CD14-positive monocyte (primary cell): ENCODE measurements at regions not wholly inside any gene's neighbourhood (a gene's known extent, or its start where the extent isn't known, plus 50 kb on each side); places are given as distances from the start of the nearest gene placed in this dataset.

Source experiments
- DNase-seq, 3 donors: peaks; one replicate each; pipeline ENCODE4 v3.0.0-alpha.2; 2011 to 2022
- H2AFZ ChIP-seq: 2 replicates; pipeline ENCODE4 v1.6.0; 2012; ENCODE audit warnings: mild to moderate bottlenecking, low read depth, low read length, inconsistent platforms; ENCODE audit not compliant: insufficient read depth, poor library complexity, severe bottlenecking
- H3K27ac ChIP-seq, 2 donors: 1 replicate in 1 of 2; 2 replicates in 1 of 2; pipeline ENCODE4 v1.5.1; 2012 to 2013; ENCODE audit warnings: low read length in 2 of 2, control low read depth in 1 of 2, inconsistent platforms in 1 of 2, low read depth in 1 of 2, mild to moderate bottlenecking in 1 of 2
- H3K27me3 ChIP-seq, 2 donors: one replicate each; pipeline versions ENCODE4 v1.6.0 to v1.6.1; 2011 to 2013; ENCODE audit warnings: low read length in 2 of 2; ENCODE audit not compliant: control insufficient read depth in 2 of 2, insufficient read depth in 2 of 2
- H3K36me3 ChIP-seq, 2 donors: replicated peaks in 1 of 2; 1 replicate in 1 of 2; 2 replicates in 1 of 2; pipeline versions ENCODE4 v1.5.1 to v1.6.1; 2012 to 2013; ENCODE audit warnings: low read length in 2 of 2, control low read depth in 1 of 2, inconsistent platforms in 1 of 2, mild to moderate bottlenecking in 1 of 2; ENCODE audit not compliant: insufficient read depth in 2 of 2, control insufficient read depth in 1 of 2
- H3K4me1 ChIP-seq, 2 donors: 1 replicate in 1 of 2; 2 replicates in 1 of 2; pipeline versions ENCODE4 v1.5.1 to v1.6.1; 2012 to 2013; ENCODE audit warnings: low read length in 2 of 2, control low read depth in 1 of 2, inconsistent platforms in 1 of 2, mild to moderate bottlenecking in 1 of 2, moderate library complexity in 1 of 2; ENCODE audit not compliant: insufficient read depth in 2 of 2, control insufficient read depth in 1 of 2
- H3K4me2 ChIP-seq: replicated peaks from 2 replicates; pipeline ENCODE3; 2012; ENCODE audit warnings: low read length, moderate library complexity, mild to moderate bottlenecking; ENCODE audit not compliant: poor library complexity, severe bottlenecking; ENCODE audit errors: extremely low read depth
- H3K4me3 ChIP-seq, 3 experiments: fragments of 200-600 bp in 1 of 3; sonication (generic) in 1 of 3; replicated peaks in 1 of 3; 1 replicate in 2 of 3; 2 replicates in 1 of 3; pipeline ENCODE4 v1.5.1; 2011 to 2013; ENCODE audit warnings: low read length in 3 of 3, mild to moderate bottlenecking in 3 of 3, control low read depth in 2 of 3, low read depth in 2 of 3, inconsistent platforms in 1 of 3, moderate library complexity in 1 of 3
- H3K79me2 ChIP-seq: 2 replicates; pipeline ENCODE4 v1.6.0; 2012; ENCODE audit warnings: mild to moderate bottlenecking, control low read depth, inconsistent platforms, low read length, moderate library complexity; ENCODE audit not compliant: insufficient read depth
- H3K9ac ChIP-seq: 2 replicates; pipeline ENCODE4 v1.6.0; 2017; ENCODE audit warnings: low read length, mild to moderate bottlenecking; ENCODE audit not compliant: insufficient read depth, poor library complexity, severe bottlenecking
- H3K9me3 ChIP-seq, 2 donors: replicated peaks in 1 of 2; 1 replicate in 1 of 2; 2 replicates in 1 of 2; pipeline versions ENCODE4 v1.5.1 to v1.6.1; 2012 to 2013; ENCODE audit warnings: low read length in 2 of 2, control low read depth in 1 of 2; ENCODE audit not compliant: control insufficient read depth in 1 of 2, insufficient read depth in 1 of 2
- H4K20me1 ChIP-seq: 2 replicates; pipeline ENCODE4 v1.6.0; 2012; ENCODE audit warnings: mild to moderate bottlenecking, low read length, control low read depth, moderate library complexity; ENCODE audit not compliant: insufficient read depth
- H3K27ac Mint-ChIP-seq, 7 donors: one replicate each; pipeline ENCODE4 v1.8.0; 2020; ENCODE audit warnings: mild to moderate bottlenecking in 7 of 7, mixed read lengths in 7 of 7, moderate library complexity in 6 of 7, inconsistent platforms in 2 of 7
- H3K27me3 Mint-ChIP-seq, 3 donors: one replicate each; pipeline ENCODE4 v1.8.0; 2021 to 2022; ENCODE audit warnings: low read depth in 3 of 3, mild to moderate bottlenecking in 3 of 3, mixed read lengths in 3 of 3, moderate library complexity in 3 of 3, inconsistent platforms in 1 of 3
- H3K36me3 Mint-ChIP-seq, 2 donors: one replicate each; pipeline ENCODE4 v1.8.0; 2020; ENCODE audit warnings: mixed read lengths in 2 of 2, inconsistent platforms in 1 of 2, mild to moderate bottlenecking in 1 of 2
- H3K4me1 Mint-ChIP-seq: one replicate; pipeline ENCODE4 v1.8.0; 2020; ENCODE audit warnings: mild to moderate bottlenecking, mixed read lengths
- H3K4me3 Mint-ChIP-seq, 2 donors: one replicate each; pipeline ENCODE4 v1.8.0; 2020; ENCODE audit warnings: mild to moderate bottlenecking in 2 of 2, mixed read lengths in 2 of 2, moderate library complexity in 1 of 2
- H3K9me3 Mint-ChIP-seq, 7 donors: one replicate each; pipeline ENCODE4 v1.8.0; 2020 to 2022; ENCODE audit warnings: mixed read lengths in 7 of 7, mild to moderate bottlenecking in 6 of 7, moderate library complexity in 6 of 7, inconsistent platforms in 2 of 7
- WGBS: methylation state at CpG from one replicate; pipeline ENCODE4 v1.1.5; 2013; ENCODE audit warnings: missing lambda C conversion rate; ENCODE audit not compliant: insufficient coverage; 5-methylcytosine and 5-hydroxymethylcytosine counted together
- intact Hi-C, 2 donors: fragments of 100-400 bp; cut with micrococcal nuclease; formaldehyde crosslinking; loops; one replicate each; pipeline versions ENCODE4 v1.15.0 to v1.15.1; 2023
- TF ChIP-seq, protein P1 (sequence below): fragments of 200-600 bp; IDR thresholded peaks from one replicate; pipeline ENCODE4 v1.8.0; 2022; ENCODE audit warnings: antibody characterized with exemption, mild to moderate bottlenecking

DNA sequence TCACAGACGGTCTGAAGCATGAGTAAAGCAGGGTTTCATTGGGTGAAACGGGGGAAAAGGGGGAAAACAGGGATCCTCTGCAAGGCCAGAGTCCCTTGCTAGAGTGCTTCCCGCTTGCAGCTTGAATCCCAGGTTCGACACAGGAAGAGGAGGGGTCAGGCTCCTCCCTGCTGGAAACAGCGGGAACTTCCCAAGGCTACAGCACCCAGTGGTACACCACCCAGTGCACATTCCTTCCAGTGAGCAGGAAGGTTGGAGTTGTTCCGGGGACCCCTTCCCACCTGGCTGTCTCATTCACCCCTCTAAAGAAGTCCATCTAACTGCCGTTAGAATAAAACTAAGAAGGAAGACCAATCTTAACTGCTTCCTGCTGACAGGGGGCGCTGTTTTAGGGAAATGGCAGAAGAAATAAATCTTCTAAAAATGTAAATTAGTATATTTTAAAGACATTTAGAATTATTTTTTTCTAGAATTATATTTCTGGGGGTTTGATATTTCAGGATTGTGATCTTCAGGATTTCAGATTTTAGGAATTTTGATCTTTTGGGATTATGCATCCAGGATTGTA lies 230.9 kb downstream of the RBM43 start:
- H2AFZ ChIP-seq, result no peak overlapping the region
- H3K27ac Mint-ChIP-seq, result no peak overlapping the region

DNA sequence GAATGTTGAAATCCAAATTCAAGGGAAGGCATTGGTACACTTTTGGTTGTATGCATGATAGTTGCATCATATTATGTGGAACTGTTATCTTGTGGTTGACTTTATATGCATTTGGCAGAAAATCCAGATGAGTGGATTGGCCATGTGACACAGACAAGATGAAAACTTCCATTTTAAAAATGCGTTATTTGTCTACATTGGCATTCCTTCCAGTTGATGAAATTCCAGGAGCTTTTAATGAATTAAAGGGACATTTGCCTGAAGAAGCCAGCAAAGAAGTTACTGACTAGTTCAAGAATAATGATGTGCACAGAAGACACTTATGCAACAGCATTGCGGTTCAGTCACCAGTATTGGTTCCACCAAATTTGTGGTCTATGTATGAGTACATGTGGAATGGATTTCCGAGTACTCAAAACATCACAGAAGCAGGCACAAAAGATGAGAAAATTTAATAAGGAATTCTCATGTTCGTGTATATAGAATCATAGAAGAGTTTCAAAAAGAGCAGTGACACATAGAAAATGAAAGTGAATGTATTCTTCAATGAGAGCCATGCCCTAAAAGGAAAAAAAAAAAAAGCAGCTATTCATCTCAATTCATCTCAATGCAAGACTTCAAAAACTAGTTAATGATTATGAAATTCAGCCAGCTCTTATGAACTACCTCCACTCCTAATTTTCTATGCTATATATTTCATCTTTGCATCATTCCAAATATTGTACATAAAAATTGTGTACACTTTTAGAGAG lies 232.1 kb downstream of the RBM43 start:
- Histone ChIP-seq H3K36me3 (no peaks in the 10 kb centered on the region), H3K27me3 (no peaks in the 10 kb centered on the region), H3K4me2 (no peak overlapping the region), H3K4me1 (no peaks in the 10 kb centered on the region), H3K27ac (no peak overlapping the region), H4K20me1 (no peaks in the 10 kb centered on the region), H3K9ac (no peak overlapping the region), H3K79me2 (no peaks in the 10 kb centered on the region), H2AFZ (no peak overlapping the region), H3K9me3 (no peaks in the 10 kb centered on the region), H3K4me3 (no peak overlapping the region)
- TF ChIP-seq, protein P1, sequence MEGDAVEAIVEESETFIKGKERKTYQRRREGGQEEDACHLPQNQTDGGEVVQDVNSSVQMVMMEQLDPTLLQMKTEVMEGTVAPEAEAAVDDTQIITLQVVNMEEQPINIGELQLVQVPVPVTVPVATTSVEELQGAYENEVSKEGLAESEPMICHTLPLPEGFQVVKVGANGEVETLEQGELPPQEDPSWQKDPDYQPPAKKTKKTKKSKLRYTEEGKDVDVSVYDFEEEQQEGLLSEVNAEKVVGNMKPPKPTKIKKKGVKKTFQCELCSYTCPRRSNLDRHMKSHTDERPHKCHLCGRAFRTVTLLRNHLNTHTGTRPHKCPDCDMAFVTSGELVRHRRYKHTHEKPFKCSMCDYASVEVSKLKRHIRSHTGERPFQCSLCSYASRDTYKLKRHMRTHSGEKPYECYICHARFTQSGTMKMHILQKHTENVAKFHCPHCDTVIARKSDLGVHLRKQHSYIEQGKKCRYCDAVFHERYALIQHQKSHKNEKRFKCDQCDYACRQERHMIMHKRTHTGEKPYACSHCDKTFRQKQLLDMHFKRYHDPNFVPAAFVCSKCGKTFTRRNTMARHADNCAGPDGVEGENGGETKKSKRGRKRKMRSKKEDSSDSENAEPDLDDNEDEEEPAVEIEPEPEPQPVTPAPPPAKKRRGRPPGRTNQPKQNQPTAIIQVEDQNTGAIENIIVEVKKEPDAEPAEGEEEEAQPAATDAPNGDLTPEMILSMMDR, result no peak
- H3K36me3 Mint-ChIP-seq, result no peaks in the 10 kb centered on the region
- DNase-seq, result no peak
- intact Hi-C loops, result no loop called here
- no peak overlapping the region for H3K27ac Mint-ChIP-seq
- H3K9me3 Mint-ChIP-seq, result peaks cover 0 to 4% (median 2%) of the 10 kb centered on the region in 7 donors
- H3K27me3 Mint-ChIP-seq, result peaks cover 0 to 2% (median 2%) of the 10 kb centered on the region in 3 donors
- H3K4me3 Mint-ChIP-seq, result peak overlapping the region in 1 of 2 donors; percentile 13
- 100% methylated on average over 1 of the region's 4 CpGs for WGBS
- no peaks in the 10 kb centered on the region for H3K4me1 Mint-ChIP-seq

More for the DNA sequence above, 230.9 kb downstream of the RBM43 start:
- no peak overlapping the region for H3K4me2 ChIP-seq
- H4K20me1 ChIP-seq, result no peaks in the 10 kb centered on the region
- peaks cover 0 to 9% (median 2%) of the 10 kb centered on the region in 7 donors for H3K9me3 Mint-ChIP-seq
- no peak overlapping the region for H3K9ac ChIP-seq
- DNase-seq, result no peak
- H3K9me3 ChIP-seq, result no peaks in the 10 kb centered on the region
- intact Hi-C loops, result no loop called here
- no peak overlapping the region for H3K4me3 Mint-ChIP-seq
- TF ChIP-seq, protein P1, result peak; percentile 21
- peaks cover 0 to 2% (median 2%) of the 10 kb centered on the region in 3 donors for H3K27me3 Mint-ChIP-seq
- H3K36me3 Mint-ChIP-seq, result no peaks in the 10 kb centered on the region
- no peaks in the 10 kb centered on the region for H3K79me2 ChIP-seq
- no peaks in the 10 kb centered on the region for H3K27me3 ChIP-seq
- WGBS, result 96% methylated on average over 5 of the region's 8 CpGs
- H3K36me3 ChIP-seq, result no peaks in the 10 kb centered on the region
- no peaks in the 10 kb centered on the region for H3K4me1 Mint-ChIP-seq
- H3K27ac ChIP-seq, result no peak overlapping the region
- H3K4me1 ChIP-seq, result no peaks in the 10 kb centered on the region
- no peak overlapping the region for H3K4me3 ChIP-seq
